ENCODE measurements at regions not wholly inside any gene's neighbourhood (a gene's known extent, or its start where the extent isn't known, plus 50 kb on each side); places are given as distances from the start of the nearest gene placed in this dataset.

GRCh38 chr9:71557310-71557709 is 211.0 kb downstream of the CEMIP2 start:
- Mint-ChIP-seq H3K27me3 (ENCODE audit: unreplicated experiment) (peaks cover 6% of the 10 kb centered on the region), H3K27ac (ENCODE audit: unreplicated experiment) (no peak overlapping the region), H3K36me3 (ENCODE audit: unreplicated experiment) (no peaks in the 10 kb centered on the region), H3K4me3 (ENCODE audit: unreplicated experiment) (no peak overlapping the region), H3K9me3 (ENCODE audit: unreplicated experiment) (no peaks in the 10 kb centered on the region), H3K4me1 (ENCODE audit: unreplicated experiment) (no peaks in the 10 kb centered on the region)
- no peak for DNase-seq (ENCODE audit: extremely low spot score, unreplicated experiment)
- TF ChIP-seq CTCF (IDR thresholded peaks at IDR 0.05) = no peak

- DNase-seq (ENCODE audit: extremely low spot score, unreplicated experiment) = no peak
- Mint-ChIP-seq H3K4me3 (ENCODE audit: unreplicated experiment) (no peak overlapping the region), H3K36me3 (ENCODE audit: unreplicated experiment) (no peaks in the 10 kb centered on the region), H3K9me3 (ENCODE audit: unreplicated experiment) (no peaks in the 10 kb centered on the region), H3K27me3 (ENCODE audit: unreplicated experiment) (peaks cover 27% of the 10 kb centered on the region), H3K27ac (ENCODE audit: unreplicated experiment) (no peak overlapping the region), H3K4me1 (ENCODE audit: unreplicated experiment) (no peaks in the 10 kb centered on the region)
- no peak for TF ChIP-seq CTCF (IDR thresholded peaks at IDR 0.05)
Observed at GRCh38 chr9:71552480-71552879, 215.8 kb downstream of the CEMIP2 start.

GRCh38 chr9:71549023-71549422 is 219.3 kb downstream of the CEMIP2 start:
- no peak for DNase-seq (ENCODE audit: extremely low spot score, unreplicated experiment)
- no peaks in the 10 kb centered on the region for H3K4me1 Mint-ChIP-seq (ENCODE audit: unreplicated experiment)
- TF ChIP-seq CTCF (IDR thresholded peaks at IDR 0.05) = no peak
- H3K36me3 Mint-ChIP-seq (ENCODE audit: unreplicated experiment) = no peaks in the 10 kb centered on the region
- peaks cover 29% of the 10 kb centered on the region for H3K27me3 Mint-ChIP-seq (ENCODE audit: unreplicated experiment)
- no peak overlapping the region for H3K27ac Mint-ChIP-seq (ENCODE audit: unreplicated experiment)
- no peak overlapping the region for H3K4me3 Mint-ChIP-seq (ENCODE audit: unreplicated experiment)
- H3K9me3 Mint-ChIP-seq (ENCODE audit: unreplicated experiment) = no peaks in the 10 kb centered on the region

GRCh38 chr9:71544464-71544863 is 223.8 kb downstream of the CEMIP2 start:
- Mint-ChIP-seq H3K4me3 (ENCODE audit: unreplicated experiment) (no peak overlapping the region), H3K4me1 (ENCODE audit: unreplicated experiment) (no peaks in the 10 kb centered on the region), H3K36me3 (ENCODE audit: unreplicated experiment) (no peaks in the 10 kb centered on the region), H3K9me3 (ENCODE audit: unreplicated experiment) (no peaks in the 10 kb centered on the region), H3K27ac (ENCODE audit: unreplicated experiment) (no peak overlapping the region), H3K27me3 (ENCODE audit: unreplicated experiment) (peaks cover 18% of the 10 kb centered on the region)
- DNase-seq (ENCODE audit: extremely low spot score, unreplicated experiment) = no peak
- no peak for TF ChIP-seq CTCF (IDR thresholded peaks at IDR 0.05)

GRCh38 chr9:71541436-71541835 is 226.9 kb downstream of the CEMIP2 start:
- Mint-ChIP-seq H3K27ac (ENCODE audit: unreplicated experiment) (no peak overlapping the region), H3K27me3 (ENCODE audit: unreplicated experiment) (peaks cover 9% of the 10 kb centered on the region), H3K9me3 (ENCODE audit: unreplicated experiment) (no peaks in the 10 kb centered on the region), H3K4me1 (ENCODE audit: unreplicated experiment) (no peaks in the 10 kb centered on the region), H3K4me3 (ENCODE audit: unreplicated experiment) (no peak overlapping the region), H3K36me3 (ENCODE audit: unreplicated experiment) (no peaks in the 10 kb centered on the region)
- DNase-seq (ENCODE audit: extremely low spot score, unreplicated experiment) = no peak
- no peak for TF ChIP-seq CTCF (IDR thresholded peaks at IDR 0.05)

Data from osteocyte (in vitro differentiated cells).